SHP77 treated with DMSO at 0.1 percent for 48 hours (cell line): ENCODE measurements at regions not wholly inside any gene's neighbourhood (a gene's known extent, or its start where the extent isn't known, plus 50 kb on each side); places are given as distances from the start of the nearest gene placed in this dataset.

Source experiments
- DNase-seq: peaks from one replicate; lab custom pipeline; 2025; lab: John Stamatoyannopoulos, UW

DNA sequence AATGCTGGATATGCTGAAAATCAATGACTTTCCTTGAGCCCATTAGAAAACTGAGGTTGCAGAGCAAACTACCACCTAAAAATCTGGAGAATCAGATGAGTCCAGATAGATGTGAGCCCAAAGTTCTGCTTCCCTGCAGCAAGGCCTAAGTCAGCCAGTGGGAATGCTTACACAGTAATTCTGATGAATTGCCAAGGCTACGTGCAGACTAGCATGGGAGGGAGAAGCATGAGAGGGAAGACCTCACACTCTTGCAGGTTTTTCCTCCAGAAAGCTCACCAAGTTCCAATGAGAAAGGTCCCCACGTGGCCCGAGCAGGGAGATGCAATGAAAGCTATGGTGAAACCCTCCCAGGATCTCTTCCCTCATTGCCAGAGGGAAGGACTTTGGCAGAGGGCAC, 104.8 kb upstream of the SIRPA start:
- DNase-seq, result no peak

GRCh38 chr20:1788044-1788443, 107.2 kb upstream of the SIRPA start:
- no peak for DNase-seq

DNA sequence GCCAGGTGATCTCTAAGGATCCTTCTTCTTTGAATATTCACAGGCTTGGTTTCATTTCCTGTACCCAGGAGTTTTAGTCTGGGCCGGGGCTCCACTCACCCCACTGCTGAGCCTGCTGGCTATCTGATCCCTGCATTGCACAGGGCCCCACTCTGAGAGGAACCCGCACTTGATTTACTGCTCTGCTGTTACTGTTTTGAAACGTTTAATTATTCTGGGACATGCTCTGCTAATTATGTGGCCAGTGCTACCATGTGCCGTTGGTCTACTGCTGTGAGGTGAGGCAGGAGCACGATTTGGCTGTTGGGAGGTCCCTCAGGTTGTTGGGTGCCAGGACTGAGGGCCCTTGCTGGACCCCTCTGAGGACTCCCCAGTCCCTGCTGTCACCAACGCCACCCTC, 108.7 kb upstream of the SIRPA start:
- DNase-seq, result no peak

DNA sequence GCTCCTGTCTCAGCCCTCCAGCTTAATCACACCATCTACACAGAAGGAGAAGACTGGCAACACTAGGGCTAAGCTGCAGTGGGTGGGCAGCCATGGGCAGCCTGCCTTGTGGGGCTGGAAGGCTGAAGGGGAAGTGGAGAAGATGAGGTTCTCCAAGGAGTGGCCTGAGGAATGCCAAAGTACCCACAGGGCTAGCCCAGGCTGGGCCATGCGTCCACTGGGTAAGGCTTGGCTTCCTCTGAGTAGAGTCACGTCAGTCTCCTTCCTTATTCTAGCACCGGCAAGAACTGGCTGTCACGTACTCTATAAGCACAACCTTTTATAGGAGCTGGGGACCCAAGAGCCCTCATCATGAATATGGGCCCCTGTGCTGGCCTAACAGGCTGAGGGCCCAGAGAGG, 110.6 kb upstream of the SIRPA start:
- no peak for DNase-seq

GRCh38 chr20:1783245-1783644, 112.0 kb upstream of the SIRPA start:
- DNase-seq, result no peak

DNA sequence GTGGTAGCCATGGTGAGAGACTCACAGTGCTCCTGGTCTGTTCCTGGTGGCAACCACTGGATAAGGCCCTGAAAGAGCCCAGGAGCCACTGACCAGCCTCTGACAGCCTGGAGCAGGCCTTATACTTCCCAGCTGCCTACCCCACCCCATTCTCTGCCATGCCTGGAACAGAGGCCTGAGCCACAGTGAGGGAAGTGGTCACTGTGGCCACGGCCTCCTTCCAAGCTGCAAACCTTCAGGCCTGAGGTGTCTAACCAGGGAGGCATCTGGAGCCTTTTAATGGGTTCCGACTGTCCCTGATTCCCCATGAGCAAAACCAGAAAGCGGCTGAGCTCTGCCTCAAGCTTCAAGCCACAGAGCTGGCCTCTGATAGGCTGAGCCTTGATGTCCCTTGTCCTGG, 113.0 kb upstream of the SIRPA start:
- no peak for DNase-seq

DNA sequence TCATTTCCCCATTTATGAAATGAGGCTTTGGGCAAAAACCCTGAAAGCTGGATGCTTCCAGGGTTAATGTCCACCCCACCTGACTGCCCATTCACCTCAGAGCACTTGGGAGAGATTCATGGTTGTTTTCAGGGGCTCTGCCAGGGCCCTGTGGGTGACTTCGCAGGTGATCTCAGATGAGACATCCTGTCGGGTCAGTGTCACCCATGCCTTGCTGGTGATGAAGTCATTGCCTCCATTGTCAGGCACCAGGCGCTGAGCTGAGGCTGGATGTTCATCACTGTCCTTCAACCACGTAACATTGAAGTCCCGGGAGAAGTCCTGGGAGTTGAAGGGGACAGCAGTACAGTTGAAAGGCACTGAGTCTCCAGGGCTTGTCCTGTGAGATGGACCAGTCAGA, 115.6 kb upstream of the SIRPA start:
- DNase-seq, result no peak

DNA sequence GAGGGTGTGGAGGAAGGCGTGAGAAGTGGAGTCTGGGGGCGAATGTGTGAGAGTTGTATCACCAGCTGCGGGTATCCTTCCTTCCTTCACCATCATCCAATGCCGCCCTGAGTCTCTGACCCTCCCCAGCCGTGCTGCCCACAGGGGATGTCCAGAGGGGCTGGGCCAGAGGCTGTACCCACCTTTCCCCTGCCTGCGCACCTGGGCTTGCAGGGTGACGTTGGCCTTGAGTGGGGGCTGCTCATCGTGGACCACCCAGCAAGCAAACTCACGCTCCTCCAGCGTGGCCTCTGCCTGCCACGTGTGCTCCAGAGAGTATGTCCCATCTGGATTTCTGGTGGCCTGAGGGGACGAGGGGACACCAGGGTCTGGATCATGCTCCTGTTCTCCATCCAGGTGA, 116.9 kb upstream of the SIRPA start:
- no peak for DNase-seq

- no peak for DNase-seq
Observed at GRCh38 chr20:1777476-1777820, 117.8 kb upstream of the SIRPA start.

- peak; percentile 41 for DNase-seq
Observed at GRCh38 chr20:1776681-1777475, 118.3 kb upstream of the SIRPA start.

DNA sequence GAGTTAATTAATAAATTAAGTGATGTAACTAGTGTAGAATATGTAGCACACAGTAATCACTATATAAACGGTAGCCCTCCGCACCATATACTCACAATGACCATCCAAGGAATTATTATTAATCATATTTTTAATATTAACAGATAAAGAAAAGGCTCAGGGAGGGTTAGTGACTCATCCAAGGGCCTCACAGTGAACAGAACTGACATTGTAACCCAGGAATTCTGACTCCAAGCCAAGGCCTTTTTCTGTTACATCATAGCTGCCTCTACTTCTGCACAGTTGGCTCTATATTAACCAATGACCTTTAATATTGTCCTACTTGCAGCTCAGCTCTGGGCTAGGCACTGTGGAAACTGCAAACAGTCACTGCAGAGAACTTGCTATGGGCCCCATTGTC, 117.5 kb upstream of the SIRPG start:
- no peak for DNase-seq

DNA sequence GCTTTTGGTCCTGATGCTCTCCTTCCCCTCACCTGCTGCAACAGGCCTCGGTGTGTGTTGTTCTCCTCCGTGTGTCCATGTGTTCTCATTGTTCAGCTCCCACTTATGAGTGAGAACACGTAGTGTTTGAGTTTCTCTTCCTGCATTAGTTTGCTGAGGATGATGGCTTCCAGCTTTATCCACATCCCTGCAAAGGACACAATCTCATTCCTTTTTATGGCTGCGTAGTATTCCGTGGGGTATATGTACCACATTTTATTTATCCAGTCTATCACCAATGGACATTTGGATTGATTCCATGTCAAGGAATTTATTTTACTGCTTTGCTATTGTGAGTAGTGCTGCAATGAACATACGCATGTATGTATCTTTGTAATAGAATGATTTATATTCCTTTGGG, 116.9 kb upstream of the SIRPG start:
- no peak for DNase-seq

GRCh38 chr20:1773816-1774215, 116.2 kb upstream of the SIRPG start:
- no peak for DNase-seq

GRCh38 chr20:1769491-1769890, 111.9 kb upstream of the SIRPG start:
- DNase-seq, result no peak

GRCh38 chr20:1766731-1767130, 109.2 kb upstream of the SIRPG start:
- no peak for DNase-seq

GRCh38 chr20:1764136-1765033, 106.8 kb upstream of the SIRPG start:
- peak; percentile 44 for DNase-seq

- DNase-seq, result no peak
Observed at GRCh38 chr20:1761598-1761997, 104.0 kb upstream of the SIRPG start.

GRCh38 chr20:1761116-1761515, 103.5 kb upstream of the SIRPG start:
- DNase-seq, result no peak

GRCh38 chr20:1758765-1759164, 101.2 kb upstream of the SIRPG start:
- no peak for DNase-seq

DNA sequence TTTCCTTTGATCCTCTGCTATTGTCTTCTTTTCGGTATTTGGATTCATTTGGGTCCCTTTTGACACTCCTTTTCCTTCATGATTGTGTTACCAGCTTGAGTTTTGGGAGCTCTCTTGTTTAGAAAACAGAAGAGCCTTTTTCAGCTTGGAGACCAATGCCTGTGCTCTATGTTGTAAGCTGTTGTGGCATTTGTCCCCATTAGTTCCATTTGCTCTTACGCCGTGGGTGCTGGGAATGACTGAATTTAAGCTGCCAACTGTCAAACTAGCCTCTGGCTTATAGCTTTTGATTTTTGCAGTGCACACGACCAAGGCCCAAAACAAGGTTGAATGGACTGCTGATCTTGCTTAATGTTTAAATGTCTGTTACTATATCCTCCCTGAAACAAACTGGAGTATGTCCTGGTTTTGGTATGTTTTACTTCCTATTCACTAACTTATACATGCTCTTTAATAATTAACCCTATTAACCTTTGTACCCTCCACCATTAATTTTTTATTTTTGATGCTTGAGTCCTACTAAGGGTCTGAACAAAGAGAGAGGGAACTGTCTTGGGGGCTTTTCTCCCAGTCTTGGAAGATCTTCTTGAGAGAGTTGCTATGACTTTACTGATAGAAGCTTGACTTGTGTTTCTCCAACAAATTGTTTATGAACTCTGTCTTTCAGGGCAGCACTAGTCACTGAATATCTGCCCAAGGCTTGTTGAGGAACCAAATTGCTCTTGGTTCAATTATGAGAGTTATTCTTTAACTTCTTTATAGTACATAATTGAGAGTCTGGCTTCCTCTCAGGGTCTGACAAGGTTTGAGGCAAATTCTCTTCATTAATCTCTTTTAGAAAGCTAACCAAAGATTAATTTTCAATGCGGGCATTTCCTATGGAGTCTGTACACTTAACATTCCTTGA, 100.3 kb upstream of the SIRPG start:
- no peak for DNase-seq

GRCh38 chr20:1757072-1757471, 99.5 kb upstream of the SIRPG start:
- DNase-seq, result no peak

GRCh38 chr20:1754749-1755148, 97.2 kb upstream of the SIRPG start:
- no peak for DNase-seq
